ENCODE measurements at regions not wholly inside any gene's neighbourhood (a gene's known extent, or its start where the extent isn't known, plus 50 kb on each side); places are given as distances from the start of the nearest gene placed in this dataset.
"Not testable (repeated sequence)": the region's sequence is repeated elsewhere in the genome, so short reads cannot be mapped to it uniquely, and the experiment has no call there.

- no peak for DNase-seq (ENCODE audit: low spot score in 2 of 2)
- Histone ChIP-seq H3K27me3 (no peaks in the 10 kb centered on the region), H3K4me1 (no peaks in the 10 kb centered on the region), H3K36me3 (no peaks in the 10 kb centered on the region), H3K27ac (no peak overlapping the region), H3K4me3 (no peak overlapping the region), H3K9me3 (no peaks in the 10 kb centered on the region)
- 91% methylated on average over 1 of the region's 1 CpG for WGBS
- TF ChIP-seq POLR2A (IDR thresholded peaks at IDR 0.05) (no peak), EP300 (IDR thresholded peaks at IDR 0.05) (no peak), POLR2AphosphoS5 (IDR thresholded peaks at IDR 0.05) (no peak), CTCF (IDR thresholded peaks at IDR 0.05) (no peak)
Observed at GRCh38 chr4:126532527-126532926, 1100.2 kb upstream of the INTU start.

- Histone ChIP-seq H3K36me3 (no peaks in the 10 kb centered on the region), H3K4me3 (no peak overlapping the region), H3K9me3 (no peaks in the 10 kb centered on the region), H3K27me3 (no peaks in the 10 kb centered on the region), H3K27ac (no peak overlapping the region), H3K4me1 (no peaks in the 10 kb centered on the region)
- no peak for DNase-seq (ENCODE audit: low spot score in 2 of 2)
- no peak for TF ChIP-seq POLR2AphosphoS5 (IDR thresholded peaks at IDR 0.05)
- TF ChIP-seq POLR2A (IDR thresholded peaks at IDR 0.05): no peak
- TF ChIP-seq CTCF (IDR thresholded peaks at IDR 0.05): no peak
- TF ChIP-seq EP300 (IDR thresholded peaks at IDR 0.05): no peak
- WGBS: 51% methylated on average over 5 of the region's 5 CpGs
Observed at GRCh38 chr4:126533146-126533805, 1099.5 kb upstream of the INTU start.

GRCh38 chr4:126539771-126540170 is 1093.0 kb upstream of the INTU start:
- no peak overlapping the region for H3K27ac ChIP-seq
- no peaks in the 10 kb centered on the region for H3K9me3 ChIP-seq
- no peaks in the 10 kb centered on the region for H3K4me1 ChIP-seq
- no peak for DNase-seq (ENCODE audit: low spot score in 2 of 2)
- no peaks in the 10 kb centered on the region for H3K27me3 ChIP-seq
- TF ChIP-seq CTCF (IDR thresholded peaks at IDR 0.05) (no peak), POLR2A (IDR thresholded peaks at IDR 0.05) (no peak), EP300 (IDR thresholded peaks at IDR 0.05) (no peak), POLR2AphosphoS5 (IDR thresholded peaks at IDR 0.05) (no peak)
- no peak overlapping the region for H3K4me3 ChIP-seq
- WGBS: 59% methylated on average over 3 of the region's 3 CpGs
- no peaks in the 10 kb centered on the region for H3K36me3 ChIP-seq

GRCh38 chr4:126541820-126542219 is 1090.9 kb upstream of the INTU start:
- H3K4me1 ChIP-seq: no peaks in the 10 kb centered on the region
- no peak for DNase-seq (ENCODE audit: low spot score in 2 of 2)
- TF ChIP-seq CTCF (IDR thresholded peaks at IDR 0.05): no peak
- TF ChIP-seq POLR2AphosphoS5 (IDR thresholded peaks at IDR 0.05): no peak
- TF ChIP-seq POLR2A (IDR thresholded peaks at IDR 0.05): no peak
- no peak for TF ChIP-seq EP300 (IDR thresholded peaks at IDR 0.05)

GRCh38 chr4:126544276-126544675 is 1088.5 kb upstream of the INTU start:
- no peak overlapping the region for H3K27ac ChIP-seq
- H3K36me3 ChIP-seq: no peaks in the 10 kb centered on the region
- H3K27me3 ChIP-seq: no peaks in the 10 kb centered on the region
- TF ChIP-seq CTCF (IDR thresholded peaks at IDR 0.05) (no peak), POLR2AphosphoS5 (IDR thresholded peaks at IDR 0.05) (no peak), EP300 (IDR thresholded peaks at IDR 0.05) (no peak), POLR2A (IDR thresholded peaks at IDR 0.05) (no peak)
- WGBS: 59% methylated on average over 5 of the region's 5 CpGs
- DNase-seq (ENCODE audit: low spot score in 2 of 2): no peak
- H3K4me1 ChIP-seq: no peaks in the 10 kb centered on the region
- no peaks in the 10 kb centered on the region for H3K9me3 ChIP-seq
- no peak overlapping the region for H3K4me3 ChIP-seq

More at GRCh38 chr4:126541820-126542219, 1090.9 kb upstream of the INTU start:
- H3K36me3 ChIP-seq: no peaks in the 10 kb centered on the region
- no peaks in the 10 kb centered on the region for H3K9me3 ChIP-seq
- 42% methylated on average over 2 of the region's 2 CpGs for WGBS
- H3K4me3 ChIP-seq: no peak overlapping the region
- H3K27me3 ChIP-seq: no peaks in the 10 kb centered on the region
- H3K27ac ChIP-seq: no peak overlapping the region

- H3K27me3 ChIP-seq; H3K4me3 ChIP-seq; H3K9me3 ChIP-seq; DNase-seq (ENCODE audit: low spot score in 2 of 2); H3K27ac ChIP-seq; H3K36me3 ChIP-seq; H3K4me1 ChIP-seq: not testable (repeated sequence)
- WGBS: 95% methylated on average over 10 of the region's 10 CpGs
Observed at GRCh38 chr4:126546197-126546596, 1086.6 kb upstream of the INTU start.

Data from suprapubic skin (tissue), 4 donors.